GM21723 (cell line): ENCODE measurements at regions not wholly inside any gene's neighbourhood (a gene's known extent, or its start where the extent isn't known, plus 50 kb on each side); places are given as distances from the start of the nearest gene placed in this dataset.

Experiments
- ATAC-seq: cut with Tn5 transposase; IDR thresholded peaks from one replicate; pipeline ENCODE4 v1.9.1; 2021; ENCODE audit warnings: mild to moderate bottlenecking, moderate library complexity; ENCODE audit not compliant: unreplicated experiment

DNA sequence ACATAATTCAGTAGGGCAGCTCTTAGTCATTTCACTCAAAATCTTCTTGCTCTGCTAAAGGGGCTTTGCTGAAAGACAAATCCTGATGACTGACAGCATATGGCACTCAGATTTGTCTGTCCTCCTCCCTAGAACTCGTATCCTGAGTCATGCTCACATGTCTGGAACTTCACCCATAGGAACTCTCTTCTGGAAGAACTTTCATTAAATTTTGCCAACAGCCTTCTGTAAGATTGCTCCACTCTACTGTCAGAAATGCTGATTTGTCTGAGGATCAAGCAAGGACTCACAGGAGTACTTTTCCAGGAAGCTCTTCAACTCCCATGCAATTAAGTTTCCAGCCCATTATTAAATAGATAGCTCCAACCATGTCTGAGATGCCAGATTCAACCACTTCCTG, 59.8 kb upstream of the SNX2 start:
- ATAC-seq = no peak

DNA sequence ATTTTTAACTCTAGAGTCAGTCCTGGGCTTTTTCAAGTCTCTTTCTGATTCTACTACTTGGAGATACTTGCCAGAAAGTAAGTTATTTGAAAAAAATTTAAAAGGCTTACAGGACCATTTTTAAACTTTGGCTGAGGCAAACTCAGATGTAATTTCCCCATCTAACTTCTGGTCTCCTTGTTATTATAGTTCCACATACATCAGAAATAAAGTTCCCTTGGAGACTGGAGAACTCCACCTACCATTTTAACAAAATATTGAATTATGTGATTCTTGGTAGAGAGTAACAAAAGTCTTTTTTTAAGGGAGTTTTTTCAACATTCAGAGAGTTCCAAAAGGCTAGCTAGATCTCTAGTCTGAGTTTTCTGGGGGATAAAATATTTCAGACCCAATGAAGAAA, 56.3 kb upstream of the SNX2 start:
- no peak for ATAC-seq

DNA sequence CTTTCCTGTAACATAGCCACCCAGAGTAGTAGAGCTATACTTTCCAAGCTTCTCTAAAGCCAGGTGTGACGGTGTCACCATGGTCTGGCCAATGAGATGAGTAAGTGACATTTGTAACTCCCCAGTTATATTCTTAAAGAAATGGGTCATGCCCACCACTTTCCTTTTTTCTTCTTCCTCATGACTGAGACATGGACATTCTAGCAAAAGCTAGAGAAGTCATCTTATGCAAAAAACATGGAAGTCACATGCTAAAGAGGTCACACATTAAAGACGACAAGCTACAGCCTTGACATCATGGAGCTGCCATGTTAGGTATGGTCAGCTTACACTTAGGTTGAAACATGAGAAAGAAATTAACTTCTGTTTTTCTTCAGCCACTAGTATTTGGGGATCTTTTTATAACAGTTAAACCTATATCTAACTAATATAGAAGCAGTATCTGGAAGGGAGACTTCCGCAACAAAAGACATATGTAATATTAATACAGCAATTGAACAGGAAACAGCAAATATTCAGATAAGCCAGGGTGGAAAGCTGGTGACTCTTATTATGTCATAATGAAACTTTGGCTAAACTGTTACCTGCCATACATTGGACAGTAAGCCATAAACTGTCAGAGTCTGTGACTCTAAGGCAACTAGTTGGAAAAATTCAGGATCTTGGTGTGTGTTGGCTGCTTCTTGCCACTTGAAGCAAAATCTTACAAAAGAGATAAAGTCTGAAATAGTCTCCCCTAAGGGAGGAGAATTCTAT, 54.7 kb upstream of the SNX2 start:
- ATAC-seq = no peak

DNA sequence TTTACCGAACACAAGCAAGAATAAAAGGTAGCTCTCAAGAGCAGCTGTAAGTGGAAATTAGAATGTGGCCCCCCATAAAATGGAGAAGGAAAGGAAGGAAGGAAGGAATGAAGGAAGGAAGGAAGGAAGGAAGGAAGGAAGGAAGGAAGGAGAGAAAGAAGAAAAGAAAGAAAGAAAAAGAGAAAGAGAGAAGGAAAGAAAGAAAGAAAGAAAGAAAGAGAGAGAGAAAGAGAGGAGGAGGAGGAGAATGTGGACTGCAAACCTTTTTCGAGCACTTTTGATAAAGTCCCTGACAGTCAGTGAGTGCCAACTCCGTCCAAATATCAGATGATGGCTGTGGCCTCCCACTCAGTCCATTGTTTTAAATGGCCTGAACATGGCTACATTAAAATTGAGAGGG, 53.8 kb upstream of the SNX2 start:
- ATAC-seq = no peak

DNA sequence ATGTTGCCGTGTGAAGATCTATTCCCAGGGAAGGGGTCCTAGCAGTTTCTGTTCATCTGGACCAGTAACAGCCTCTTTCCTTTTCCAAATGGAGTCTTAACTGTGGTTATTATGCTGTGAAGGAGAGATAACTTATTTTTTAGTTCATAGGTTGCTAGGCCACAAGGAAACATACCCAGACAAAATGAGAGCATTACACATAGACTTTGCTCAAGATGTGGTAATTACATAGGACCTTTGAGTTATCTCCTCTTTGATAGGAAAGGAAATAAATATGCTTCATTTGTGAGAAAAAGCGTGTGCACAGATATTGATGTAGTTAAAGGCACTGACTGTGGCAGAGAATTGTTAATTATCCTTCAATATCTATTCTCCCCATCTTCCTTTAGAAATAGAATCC, 52.5 kb upstream of the SNX2 start:
- ATAC-seq = no peak

DNA sequence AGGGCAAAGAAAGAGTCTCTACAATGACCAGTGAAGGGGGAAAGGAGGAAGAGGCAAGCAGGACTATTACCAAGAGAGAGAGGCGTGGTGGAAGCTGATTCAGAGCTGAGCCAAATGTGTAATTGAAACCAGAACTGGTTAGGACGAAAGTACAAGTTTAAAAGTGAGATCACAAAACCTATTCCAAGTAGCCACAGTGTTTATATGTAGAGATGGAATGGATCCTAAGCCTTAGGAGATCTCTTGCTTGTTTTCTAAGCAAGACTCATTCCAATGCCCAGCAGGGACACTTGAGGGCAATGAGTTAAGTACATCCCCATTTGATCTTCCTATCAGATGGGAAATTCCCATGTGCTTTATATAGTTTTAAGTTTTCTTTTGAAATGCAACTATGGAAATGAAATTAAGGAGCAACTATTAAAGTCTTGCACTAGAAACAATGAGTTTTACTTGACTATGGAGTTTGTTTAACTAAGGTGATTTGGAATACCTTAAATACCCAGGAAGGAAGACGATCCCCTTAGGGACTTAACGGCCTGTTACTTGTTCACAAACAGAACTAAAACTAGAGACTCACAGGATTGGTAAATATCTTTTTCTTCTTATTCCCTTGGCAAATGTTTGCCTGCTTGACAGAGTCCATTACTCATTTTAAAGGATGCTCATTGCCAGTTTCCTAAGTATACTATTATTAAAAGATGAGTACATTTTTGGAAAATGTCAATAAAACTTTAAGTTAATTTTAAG, 51.1 kb upstream of the SNX2 start:
- peak; percentile 94 for ATAC-seq
